Large intestine (tissue), 3 donors: ENCODE measurements at regions not wholly inside any gene's neighbourhood (a gene's known extent, or its start where the extent isn't known, plus 50 kb on each side); places are given as distances from the start of the nearest gene placed in this dataset.
A peak's percentile ranks its signal among the peaks of the same experiment; 100 is the strongest.

Experiments used
- DNase-seq, 2 donors: peaks; one replicate each; pipeline versions ENCODE4 v3.0.0 to v3.0.0-alpha.2; 2013
- H3K27ac ChIP-seq: one replicate; pipeline ENCODE4 v1.5.1; 2013; ENCODE audit warnings: low read length
- H3K27me3 ChIP-seq: 2 replicates; pipeline ENCODE4 v1.6.1; 2013; ENCODE audit warnings: low read length; ENCODE audit not compliant: control insufficient read depth, insufficient read depth
- H3K36me3 ChIP-seq: 2 replicates; pipeline ENCODE4 v1.6.1; 2013; ENCODE audit warnings: low read length; ENCODE audit not compliant: control insufficient read depth, insufficient read depth
- H3K4me1 ChIP-seq: one replicate; pipeline ENCODE4 v1.6.1; 2013; ENCODE audit warnings: low read length; ENCODE audit not compliant: control insufficient read depth, insufficient read depth
- H3K4me3 ChIP-seq: one replicate; pipeline ENCODE4 v1.5.1; 2013; ENCODE audit warnings: low read length
- H3K9me3 ChIP-seq: one replicate; pipeline ENCODE4 v1.6.1; 2013; ENCODE audit warnings: mild to moderate bottlenecking, low read depth, low read length, moderate library complexity; ENCODE audit not compliant: control insufficient read depth
- whole genome bisulfite sequencing: methylation state at CpG from one replicate; pipeline ENCODE4 v1.1.5; 2013; ENCODE audit warnings: low lambda C conversion rate; ENCODE audit not compliant: insufficient coverage; 5-methylcytosine and 5-hydroxymethylcytosine counted together

GRCh38 chr15:70198441-70199123, 100.9 kb upstream of the TLE3 start:
- Histone ChIP-seq H3K36me3 (no peaks in the 10 kb centered on the region), H3K27me3 (peaks cover 20% of the 10 kb centered on the region), H3K4me3 (no peak overlapping the region), H3K9me3 (no peaks in the 10 kb centered on the region), H3K4me1 (no peaks in the 10 kb centered on the region), H3K27ac (no peak overlapping the region)
- WGBS: no CpG with 5 or more reads among the region's 6 CpGs
- no peak for DNase-seq

- H3K27ac ChIP-seq: no peak overlapping the region
- no peaks in the 10 kb centered on the region for H3K9me3 ChIP-seq
- no peaks in the 10 kb centered on the region for H3K4me1 ChIP-seq
- peaks cover 20% of the 10 kb centered on the region for H3K27me3 ChIP-seq
- H3K4me3 ChIP-seq: no peak overlapping the region
- no peak for DNase-seq
- H3K36me3 ChIP-seq: no peaks in the 10 kb centered on the region
- WGBS: 80% methylated on average over 1 of the region's 9 CpGs
Observed at GRCh38 chr15:70197945-70198361, 100.2 kb upstream of the TLE3 start.

- H3K4me3 ChIP-seq: no peak overlapping the region
- no peaks in the 10 kb centered on the region for H3K4me1 ChIP-seq
- no peak overlapping the region for H3K27ac ChIP-seq
- no peaks in the 10 kb centered on the region for H3K9me3 ChIP-seq
- WGBS: 100% methylated on average over 1 of the region's 10 CpGs
- peaks cover 20% of the 10 kb centered on the region for H3K27me3 ChIP-seq
- DNase-seq: no peak
- H3K36me3 ChIP-seq: no peaks in the 10 kb centered on the region
Observed at GRCh38 chr15:70197318-70197944, 99.7 kb upstream of the TLE3 start.

- Histone ChIP-seq H3K4me3 (no peak overlapping the region), H3K27me3 (peaks cover 22% of the 10 kb centered on the region), H3K9me3 (peaks cover under 1% of the 10 kb centered on the region), H3K27ac (no peak overlapping the region), H3K36me3 (no peaks in the 10 kb centered on the region), H3K4me1 (no peaks in the 10 kb centered on the region)
- peak in 1 of 2 donors; percentile 18 for DNase-seq
- 67% methylated on average over 1 of the region's 21 CpGs for WGBS
Observed at GRCh38 chr15:70196372-70197316, 98.9 kb upstream of the TLE3 start.

GRCh38 chr15:70195587-70196305, 98.0 kb upstream of the TLE3 start:
- Histone ChIP-seq H3K36me3 (no peaks in the 10 kb centered on the region), H3K27me3 (peaks cover 18% of the 10 kb centered on the region), H3K27ac (no peak overlapping the region), H3K9me3 (peaks cover 4% of the 10 kb centered on the region), H3K4me3 (no peak overlapping the region), H3K4me1 (no peaks in the 10 kb centered on the region)
- DNase-seq: peak in 1 of 2 donors; percentile 20
- no CpG with 5 or more reads among the region's 13 CpGs for whole genome bisulfite sequencing

- H3K27ac ChIP-seq: no peak overlapping the region
- no peaks in the 10 kb centered on the region for H3K36me3 ChIP-seq
- H3K4me1 ChIP-seq: no peaks in the 10 kb centered on the region
- no peak overlapping the region for H3K4me3 ChIP-seq
- no peak for DNase-seq
- WGBS: no CpG with 5 or more reads among the region's 7 CpGs
- peaks cover 4% of the 10 kb centered on the region for H3K9me3 ChIP-seq
- peaks cover 18% of the 10 kb centered on the region for H3K27me3 ChIP-seq
Observed at GRCh38 chr15:70195171-70195570, 97.5 kb upstream of the TLE3 start.

GRCh38 chr15:70194266-70194665, 96.5 kb upstream of the TLE3 start:
- H3K4me3 ChIP-seq: no peak overlapping the region
- peaks cover 4% of the 10 kb centered on the region for H3K9me3 ChIP-seq
- WGBS: no CpG with 5 or more reads among the region's 5 CpGs
- no peaks in the 10 kb centered on the region for H3K4me1 ChIP-seq
- peaks cover 14% of the 10 kb centered on the region for H3K27me3 ChIP-seq
- H3K27ac ChIP-seq: no peak overlapping the region
- H3K36me3 ChIP-seq: no peaks in the 10 kb centered on the region
- no peak for DNase-seq

GRCh38 chr15:70193734-70194133, 96.0 kb upstream of the TLE3 start:
- no CpG with 5 or more reads among the region's 9 CpGs for WGBS
- H3K4me1 ChIP-seq: no peaks in the 10 kb centered on the region
- H3K4me3 ChIP-seq: no peak overlapping the region
- peaks cover 4% of the 10 kb centered on the region for H3K9me3 ChIP-seq
- DNase-seq: no peak
- no peak overlapping the region for H3K27ac ChIP-seq
- H3K27me3 ChIP-seq: peaks cover 12% of the 10 kb centered on the region
- H3K36me3 ChIP-seq: no peaks in the 10 kb centered on the region

GRCh38 chr15:70192490-70192889, 94.8 kb upstream of the TLE3 start:
- no peaks in the 10 kb centered on the region for H3K36me3 ChIP-seq
- peaks cover 4% of the 10 kb centered on the region for H3K9me3 ChIP-seq
- peaks cover 9% of the 10 kb centered on the region for H3K27me3 ChIP-seq
- no peak overlapping the region for H3K27ac ChIP-seq
- WGBS: no CpG with 5 or more reads among the region's 9 CpGs
- peak in 1 of 2 donors; percentile 46 for DNase-seq
- H3K4me3 ChIP-seq: no peak overlapping the region
- H3K4me1 ChIP-seq: no peaks in the 10 kb centered on the region

- peaks cover 9% of the 10 kb centered on the region for H3K27me3 ChIP-seq
- H3K9me3 ChIP-seq: peaks cover 4% of the 10 kb centered on the region
- DNase-seq: no peak
- no peak overlapping the region for H3K27ac ChIP-seq
- no peaks in the 10 kb centered on the region for H3K36me3 ChIP-seq
- no peak overlapping the region for H3K4me3 ChIP-seq
- WGBS: 100% methylated on average over 3 of the region's 3 CpGs
- no peaks in the 10 kb centered on the region for H3K4me1 ChIP-seq
Observed at GRCh38 chr15:70192041-70192440, 94.3 kb upstream of the TLE3 start.
